ELR (cell line): ENCODE measurements at regions not wholly inside any gene's neighbourhood (a gene's known extent, or its start where the extent isn't known, plus 50 kb on each side); places are given as distances from the start of the nearest gene placed in this dataset.

ENCODE experiments used
- DNase-seq: peaks from one replicate; pipeline ENCODE4 v3.0.0-alpha.2; 2015; ENCODE audit warnings: low read depth

DNA sequence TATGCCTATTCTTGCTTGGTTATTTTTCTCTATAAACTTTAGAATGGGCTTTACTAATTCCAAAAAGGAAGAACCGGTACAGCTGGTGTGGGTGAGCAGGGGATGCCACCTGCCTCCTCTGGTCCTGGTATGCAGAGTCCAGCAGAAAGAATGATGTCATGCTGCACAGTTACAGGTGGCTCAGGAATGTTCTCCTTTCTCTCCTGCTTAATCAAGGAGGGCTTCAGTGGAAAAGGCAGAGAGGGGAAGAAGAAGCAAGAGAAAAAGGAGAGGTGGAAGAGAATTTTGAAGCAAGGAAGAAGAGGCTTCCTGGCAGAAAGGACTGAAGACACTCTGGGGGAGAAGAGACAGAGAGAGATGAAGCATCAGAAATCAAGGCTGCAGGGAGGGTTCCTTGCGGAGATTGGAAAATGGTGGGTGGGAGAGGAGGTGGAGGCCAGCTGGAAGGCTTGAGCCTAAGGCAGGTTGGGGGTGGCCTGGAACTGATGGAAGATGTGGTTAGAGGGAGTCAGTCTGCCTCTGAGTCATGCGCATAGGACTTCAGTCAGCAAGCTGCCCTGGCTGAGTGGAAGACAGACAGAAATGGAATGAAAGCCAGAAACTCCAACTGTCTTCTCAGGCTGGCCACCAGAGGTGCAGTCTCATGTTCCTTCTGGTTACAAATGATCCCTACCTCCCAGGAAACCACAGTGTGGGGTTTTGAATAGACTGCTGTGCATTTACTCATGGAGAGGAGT lies 64.6 kb upstream of the CRHR1 start:
- peak; percentile 91 for DNase-seq

DNA sequence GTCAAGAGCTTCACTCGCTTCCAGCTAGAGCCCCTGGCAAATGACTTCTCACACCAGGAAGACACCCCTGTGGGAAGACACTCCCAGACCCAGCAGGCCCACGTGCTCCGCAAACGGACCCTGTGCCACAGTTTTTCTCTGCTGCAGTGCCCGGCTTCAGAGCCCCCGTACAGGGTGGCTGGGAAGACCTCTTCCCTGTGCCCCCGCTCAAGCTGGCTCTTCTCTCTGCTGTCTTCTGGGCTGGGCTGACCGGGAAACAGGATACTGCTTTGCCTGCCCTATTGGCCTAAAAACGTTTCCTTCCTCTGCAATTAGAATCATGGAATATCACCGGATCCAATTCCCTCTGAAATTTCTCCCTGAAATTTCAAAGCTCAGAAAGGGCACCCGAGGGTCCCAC lies 63.7 kb upstream of the CRHR1 start:
- no peak for DNase-seq

DNA sequence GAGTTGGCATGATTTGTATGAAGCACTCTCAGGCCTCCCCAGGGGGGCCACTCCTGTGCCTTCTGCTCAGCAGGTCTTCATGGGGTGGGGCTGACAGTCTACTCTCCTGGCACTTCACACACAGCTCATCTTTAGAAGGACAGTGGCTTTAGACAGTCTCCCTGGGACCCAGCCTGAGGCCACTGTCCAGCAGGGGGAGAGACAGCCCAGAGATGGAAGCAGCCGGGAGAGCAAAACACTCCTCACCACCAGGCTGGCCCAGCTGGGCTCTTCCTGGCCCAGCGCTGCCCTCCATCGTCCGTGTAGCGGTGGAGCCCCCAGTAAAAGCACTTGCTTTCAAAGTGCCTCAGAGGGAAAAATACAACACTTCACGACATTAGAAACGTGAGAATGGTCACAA lies 62.0 kb upstream of the CRHR1 start:
- DNase-seq = peak; percentile 58

DNA sequence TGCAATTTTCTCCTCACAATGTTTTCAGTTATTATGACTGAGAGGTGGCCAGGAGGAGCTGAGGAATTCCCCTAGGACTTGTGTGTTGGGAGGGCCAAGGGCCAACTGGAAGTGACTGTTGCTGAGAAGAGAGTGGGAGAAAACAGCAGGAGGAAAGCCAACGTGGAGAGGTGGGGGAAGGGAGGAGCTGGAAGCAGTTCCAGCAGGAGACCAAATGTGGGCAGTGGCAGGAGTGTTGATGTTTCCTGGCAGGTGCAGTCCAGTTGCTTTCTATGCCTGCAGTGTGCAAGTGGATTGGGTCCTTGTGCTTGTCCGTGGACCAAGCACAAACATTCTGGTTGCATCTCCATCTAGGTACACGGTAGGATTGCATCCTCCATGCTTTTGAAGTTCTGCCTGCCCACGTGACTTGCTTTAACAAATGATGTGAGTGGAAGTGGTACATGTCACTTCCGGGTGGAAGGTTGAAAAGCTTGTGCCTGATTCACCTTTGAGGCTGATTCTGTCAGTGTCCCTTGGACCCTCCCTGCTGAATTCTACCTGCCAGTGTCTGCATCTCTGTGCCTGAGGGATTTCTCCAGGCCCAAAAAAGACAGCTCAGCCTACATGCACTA lies 54.7 kb upstream of the CRHR1 start:
- DNase-seq = no peak

DNA sequence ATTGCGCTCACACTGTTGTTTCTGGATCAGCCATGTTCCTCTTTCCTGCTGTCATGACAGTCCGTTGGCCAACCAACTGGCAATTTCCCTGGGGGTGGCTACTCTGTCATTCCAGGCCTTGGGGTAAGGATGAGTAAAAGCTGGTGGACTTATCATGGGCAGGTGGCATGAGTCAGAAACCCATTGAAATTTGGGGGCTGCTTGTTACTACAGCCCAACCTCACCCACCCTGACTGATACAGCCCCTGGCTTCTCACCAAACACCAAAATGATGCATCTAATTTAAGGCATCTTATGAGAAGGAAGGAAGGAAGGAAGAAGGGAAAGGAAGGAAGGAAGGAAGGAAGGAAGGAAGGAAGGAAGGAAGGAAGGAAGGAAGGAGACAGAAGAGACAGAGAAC lies 53.9 kb upstream of the CRHR1 start:
- DNase-seq = no peak

DNA sequence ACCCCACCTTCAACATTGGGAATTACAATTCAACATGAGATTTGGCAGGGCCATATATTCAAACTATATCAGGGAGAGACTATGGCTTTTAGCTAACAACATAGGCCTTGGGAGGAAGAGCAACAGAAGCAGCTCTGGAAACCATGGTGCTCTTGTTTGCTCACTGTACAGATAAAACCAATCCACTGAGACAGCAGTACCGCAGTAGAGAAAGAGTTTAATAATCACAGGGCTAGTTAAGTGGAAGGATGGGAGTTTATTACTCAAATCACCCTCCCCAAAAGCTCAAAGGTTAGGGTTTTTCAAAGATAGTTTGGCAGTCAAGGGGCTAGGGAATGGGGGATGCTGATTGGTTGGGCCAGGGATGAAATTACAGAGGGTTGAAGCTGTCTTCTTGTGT lies 52.7 kb upstream of the CRHR1 start:
- no peak for DNase-seq

DNA sequence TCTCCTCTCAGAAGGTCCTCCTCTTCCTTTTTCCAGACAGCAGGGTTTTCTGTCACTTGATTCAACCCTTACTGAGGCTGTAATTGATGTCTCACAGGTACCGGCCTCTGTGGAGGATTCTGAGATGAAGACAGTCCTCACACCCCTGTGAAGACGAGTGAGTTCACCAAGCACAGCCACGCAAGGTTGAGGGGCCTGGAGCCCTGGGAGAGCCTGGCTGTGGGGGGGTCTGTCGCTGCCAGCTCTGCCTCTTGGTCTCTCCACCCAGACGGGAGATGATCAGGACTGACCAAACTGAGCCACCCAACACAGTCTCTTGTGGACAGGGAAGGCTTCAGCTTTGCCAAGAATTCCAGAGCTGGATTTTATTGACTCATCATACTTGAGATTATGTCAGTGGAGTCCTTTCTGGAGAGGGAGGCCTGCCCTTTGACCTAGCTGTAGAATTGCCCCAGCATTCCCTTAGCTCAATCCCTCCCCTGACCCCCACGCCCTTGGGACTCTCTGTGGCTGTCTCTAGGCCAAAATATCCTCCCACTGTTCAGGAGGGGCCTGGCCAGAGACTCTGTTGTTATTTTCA lies 51.1 kb upstream of the CRHR1 start:
- DNase-seq = no peak

DNA sequence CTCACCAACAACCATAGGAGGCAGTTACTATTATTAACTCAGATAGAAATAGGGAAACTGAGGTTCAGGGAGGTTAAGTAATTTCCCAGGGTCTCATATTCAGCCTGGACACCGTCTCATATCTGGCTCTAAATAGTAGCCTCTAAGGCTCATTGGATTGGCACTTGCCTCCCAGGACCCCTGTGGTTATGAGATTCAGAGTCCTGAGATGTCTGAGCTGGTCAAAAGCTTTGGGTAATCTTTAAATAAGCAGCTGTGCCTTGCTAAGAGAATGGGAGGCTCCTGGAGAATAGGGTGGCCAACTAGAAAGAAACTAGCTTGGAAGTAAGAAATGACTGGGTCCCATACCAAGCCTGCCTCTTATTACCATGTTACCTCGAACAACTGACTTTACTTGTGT lies 50.3 kb upstream of the CRHR1 start:
- DNase-seq = no peak
